ENCODE measurements at regions not wholly inside any gene's neighbourhood (a gene's known extent, or its start where the extent isn't known, plus 50 kb on each side); places are given as distances from the start of the nearest gene placed in this dataset.

GRCh38 chr12:80045594-80045993 is 53.7 kb upstream of the OTOGL start:
- Mint-ChIP-seq H3K4me3 (no peak overlapping the region), H3K4me1 (peaks cover 6% of the 10 kb centered on the region), H3K9me3 (peaks cover 8% of the 10 kb centered on the region), H3K27me3 (ENCODE audit: low read depth) (no peaks in the 10 kb centered on the region), H3K27ac (no peak overlapping the region), H3K36me3 (no peaks in the 10 kb centered on the region)
- DNase-seq (ENCODE audit: low spot score in 2 of 2, unreplicated experiment in 2 of 2): no peak
- TF ChIP-seq, protein P1, sequence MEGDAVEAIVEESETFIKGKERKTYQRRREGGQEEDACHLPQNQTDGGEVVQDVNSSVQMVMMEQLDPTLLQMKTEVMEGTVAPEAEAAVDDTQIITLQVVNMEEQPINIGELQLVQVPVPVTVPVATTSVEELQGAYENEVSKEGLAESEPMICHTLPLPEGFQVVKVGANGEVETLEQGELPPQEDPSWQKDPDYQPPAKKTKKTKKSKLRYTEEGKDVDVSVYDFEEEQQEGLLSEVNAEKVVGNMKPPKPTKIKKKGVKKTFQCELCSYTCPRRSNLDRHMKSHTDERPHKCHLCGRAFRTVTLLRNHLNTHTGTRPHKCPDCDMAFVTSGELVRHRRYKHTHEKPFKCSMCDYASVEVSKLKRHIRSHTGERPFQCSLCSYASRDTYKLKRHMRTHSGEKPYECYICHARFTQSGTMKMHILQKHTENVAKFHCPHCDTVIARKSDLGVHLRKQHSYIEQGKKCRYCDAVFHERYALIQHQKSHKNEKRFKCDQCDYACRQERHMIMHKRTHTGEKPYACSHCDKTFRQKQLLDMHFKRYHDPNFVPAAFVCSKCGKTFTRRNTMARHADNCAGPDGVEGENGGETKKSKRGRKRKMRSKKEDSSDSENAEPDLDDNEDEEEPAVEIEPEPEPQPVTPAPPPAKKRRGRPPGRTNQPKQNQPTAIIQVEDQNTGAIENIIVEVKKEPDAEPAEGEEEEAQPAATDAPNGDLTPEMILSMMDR (IDR thresholded peaks at IDR 0.05; ENCODE audit: unreplicated experiment): no peak

DNA sequence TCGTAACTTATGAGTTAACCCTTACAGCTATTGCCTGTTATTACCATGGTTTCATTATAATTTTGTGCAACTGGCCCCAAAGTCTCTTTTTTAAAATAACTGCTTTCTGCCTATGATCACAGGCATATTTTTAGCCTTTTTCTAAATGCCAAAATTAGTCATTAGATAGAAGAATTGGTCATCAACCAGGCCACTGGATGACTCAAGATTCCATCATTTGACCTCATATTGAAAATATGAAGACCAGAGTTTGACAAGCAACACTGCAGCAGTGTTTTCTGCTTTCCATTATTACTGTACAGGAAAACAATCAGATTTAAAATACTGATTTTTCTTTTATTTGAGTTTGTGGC is 54.7 kb upstream of the OTOGL start:
- Mint-ChIP-seq H3K27ac (no peak overlapping the region), H3K36me3 (no peaks in the 10 kb centered on the region), H3K27me3 (ENCODE audit: low read depth) (no peaks in the 10 kb centered on the region), H3K9me3 (peaks cover 4% of the 10 kb centered on the region), H3K4me1 (peaks cover 6% of the 10 kb centered on the region), H3K4me3 (no peak overlapping the region)
- TF ChIP-seq, protein P1 (IDR thresholded peaks at IDR 0.05; ENCODE audit: unreplicated experiment): no peak
- DNase-seq (ENCODE audit: low spot score in 2 of 2, unreplicated experiment in 2 of 2): no peak

- Mint-ChIP-seq H3K27ac (no peak overlapping the region), H3K4me1 (peaks cover 6% of the 10 kb centered on the region), H3K4me3 (no peak overlapping the region), H3K27me3 (ENCODE audit: low read depth) (no peaks in the 10 kb centered on the region), H3K36me3 (no peaks in the 10 kb centered on the region), H3K9me3 (peaks cover 7% of the 10 kb centered on the region)
- TF ChIP-seq, protein P1 (IDR thresholded peaks at IDR 0.05; ENCODE audit: unreplicated experiment): no peak
- DNase-seq (ENCODE audit: low spot score in 2 of 2, unreplicated experiment in 2 of 2): no peak
Measured at GRCh38 chr12:80041692-80042091, 57.6 kb upstream of the OTOGL start.

GRCh38 chr12:80041071-80041470 is 58.3 kb upstream of the OTOGL start:
- H3K4me3 Mint-ChIP-seq: no peak overlapping the region
- TF ChIP-seq, protein P1 (IDR thresholded peaks at IDR 0.05; ENCODE audit: unreplicated experiment): no peak
- no peak for DNase-seq (ENCODE audit: low spot score in 2 of 2, unreplicated experiment in 2 of 2)
- no peak overlapping the region for H3K27ac Mint-ChIP-seq
- peaks cover 6% of the 10 kb centered on the region for H3K4me1 Mint-ChIP-seq
- H3K36me3 Mint-ChIP-seq: no peaks in the 10 kb centered on the region
- peaks cover 12% of the 10 kb centered on the region for H3K9me3 Mint-ChIP-seq
- no peaks in the 10 kb centered on the region for H3K27me3 Mint-ChIP-seq (ENCODE audit: low read depth)

GRCh38 chr12:80040075-80040738 is 59.1 kb upstream of the OTOGL start:
- Mint-ChIP-seq H3K4me3 (no peak overlapping the region), H3K9me3 (peaks cover 12% of the 10 kb centered on the region), H3K27ac (no peak overlapping the region), H3K36me3 (no peaks in the 10 kb centered on the region), H3K4me1 (peaks cover 6% of the 10 kb centered on the region), H3K27me3 (ENCODE audit: low read depth) (no peaks in the 10 kb centered on the region)
- DNase-seq (ENCODE audit: low spot score in 2 of 2, unreplicated experiment in 2 of 2): no peak
- TF ChIP-seq, protein P1 (IDR thresholded peaks at IDR 0.05; ENCODE audit: unreplicated experiment): no peak
